ENCODE measurements at regions not wholly inside any gene's neighbourhood (a gene's known extent, or its start where the extent isn't known, plus 50 kb on each side); places are given as distances from the start of the nearest gene placed in this dataset.
"Not testable (repeated sequence)": the region's sequence is repeated elsewhere in the genome, so short reads cannot be mapped to it uniquely, and the experiment has no call there.

GRCh38 chr1:120541394-120541793 lies 126.6 kb downstream of the NBPF8 start:
- not testable (repeated sequence) for TF ChIP-seq CTCF, POLR2A (IDR thresholded peaks at IDR 0.05)
